ENCODE measurements at regions not wholly inside any gene's neighbourhood (a gene's known extent, or its start where the extent isn't known, plus 50 kb on each side); places are given as distances from the start of the nearest gene placed in this dataset.

GRCh38 chr3:135310317-135310716 lies 515.3 kb downstream of the EPHB1 start:
- DNase-seq: no peak

- DNase-seq: no peak
These were observed 516.6 kb downstream of the EPHB1 start for GRCh38 chr3:135311699-135312098.

- DNase-seq: no peak
These were observed 519.2 kb downstream of the EPHB1 start for GRCh38 chr3:135314237-135314636.

GRCh38 chr3:135324301-135324700 lies 529.2 kb downstream of the EPHB1 start:
- DNase-seq: no peak

GRCh38 chr3:135325096-135325495 lies 530.0 kb downstream of the EPHB1 start:
- DNase-seq: no peak

- no peak for DNase-seq
These were observed 530.7 kb downstream of the EPHB1 start for GRCh38 chr3:135325726-135326235.

- DNase-seq: no peak
These were observed 531.8 kb downstream of the EPHB1 start for GRCh38 chr3:135326851-135327250.

- DNase-seq: no peak
These were observed 533.0 kb downstream of the EPHB1 start for GRCh38 chr3:135328036-135328435.

- no peak for DNase-seq
These were observed 534.4 kb downstream of the EPHB1 start for GRCh38 chr3:135329479-135329878.

GRCh38 chr3:135337192-135337591 lies 542.1 kb downstream of the EPHB1 start:
- no peak for DNase-seq

GRCh38 chr3:135348690-135349089 lies 553.6 kb downstream of the EPHB1 start:
- DNase-seq: no peak

- DNase-seq: no peak
These were observed 554.3 kb downstream of the EPHB1 start for GRCh38 chr3:135349254-135349948.

GRCh38 chr3:135352213-135352612 lies 557.2 kb downstream of the EPHB1 start:
- DNase-seq: no peak

- no peak for DNase-seq
These were observed 567.8 kb downstream of the EPHB1 start for GRCh38 chr3:135362889-135363288.

- DNase-seq: no peak
These were observed 569.6 kb downstream of the EPHB1 start for GRCh38 chr3:135364676-135365075.

- DNase-seq: no peak
These were observed 571.8 kb downstream of the EPHB1 start for GRCh38 chr3:135366816-135367215.

- no peak for DNase-seq
These were observed 573.3 kb downstream of the EPHB1 start for GRCh38 chr3:135368316-135368715.

- no peak for DNase-seq
These were observed 573.7 kb downstream of the EPHB1 start for GRCh38 chr3:135368781-135369180.

- no peak for DNase-seq
These were observed 579.5 kb downstream of the EPHB1 start for GRCh38 chr3:135374571-135374970.

- no peak for DNase-seq
These were observed 583.3 kb upstream of the PPP2R3A start for GRCh38 chr3:135382188-135382587.

GRCh38 chr3:135382621-135383020 lies 582.9 kb upstream of the PPP2R3A start:
- DNase-seq: no peak

GRCh38 chr3:135383301-135383700 lies 582.2 kb upstream of the PPP2R3A start:
- no peak for DNase-seq

GRCh38 chr3:135392151-135392550 lies 573.4 kb upstream of the PPP2R3A start:
- no peak for DNase-seq

GRCh38 chr3:135393159-135393558 lies 572.4 kb upstream of the PPP2R3A start:
- DNase-seq: no peak

GRCh38 chr3:135393898-135394525 lies 571.5 kb upstream of the PPP2R3A start:
- no peak for DNase-seq
